HCT116 (cell line): ENCODE measurements at regions not wholly inside any gene's neighbourhood (a gene's known extent, or its start where the extent isn't known, plus 50 kb on each side); places are given as distances from the start of the nearest gene placed in this dataset.

ENCODE experiments used
- ATAC-seq: fragments of 200-7000 bp; cut with Tn5 transposase; 2 replicates; pipeline ENCODE4 v1.9.1; 2020; ENCODE audit warnings: mild to moderate bottlenecking, moderate library complexity
- BruUV-seq: library from RNA; stranded (reverse); fragments of 400-500 nt; replicated peaks from 2 replicates; lab custom pipeline; 2021; lab: Mats Ljungman, UMichigan
- CTCF ChIA-PET: fragments of 300-600 bp; sonication (Branson Sonifier 250); formaldehyde crosslinking; loops from one replicate; lab custom pipeline; 2021; ENCODE audit warnings: antibody characterized with exemption; lab: Charles Lee
- POLR2A ChIA-PET: fragments of 300-600, 350-600 bp; sonication (Branson Sonifier 250); formaldehyde crosslinking; loops from one replicate; lab custom pipeline; 2021; ENCODE audit warnings: antibody characterized with exemption; lab: Charles Lee
- RAD21 ChIA-PET, 2 experiments: fragments of 300-600 bp; sonication (Branson Sonifier 250); formaldehyde crosslinking; loops; one replicate each; lab custom pipeline; 2023; ENCODE audit warnings: low total read pairs in 2 of 2; ENCODE audit not compliant: uncharacterized antibody in 2 of 2, unreplicated experiment in 2 of 2, low non-redundant PET in 1 of 2; lab: Charles Lee
- DNase-seq: peaks from one replicate; pipeline ENCODE4 v3.0.0-alpha.2; 2010; ENCODE audit warnings: low read depth, low spot score
- H2AFZ ChIP-seq: fragments of 200-600 bp; shearing (Covaris generic), sonication (generic); 2 replicates; pipeline ENCODE4 v1.6.1; 2017; ENCODE audit warnings: low read depth, mixed run types, mixed read lengths, antibody characterized with exemption, low read length; ENCODE audit not compliant: poor library complexity, severe bottlenecking
- H3K27ac ChIP-seq: 2 replicates; pipeline ENCODE4 v1.5.1; 2012; ENCODE audit warnings: low read depth, low read length
- H3K27me3 ChIP-seq: fragments of 200-600 bp; sonication (generic); 2 replicates; pipeline ENCODE4 v1.6.1; 2016; ENCODE audit warnings: mixed run types, low read length, mixed read lengths; ENCODE audit not compliant: insufficient read depth
- H3K36me3 ChIP-seq, 2 experiments: fragments of 200-500 bp in 1 of 2; fragments of 200-600 bp in 1 of 2; sonication (Bioruptor generic) in 1 of 2; sonication (generic) in 1 of 2; 2 replicates each; pipeline versions ENCODE4 v1.5.1 to v1.6.1; 2014 to 2016; ENCODE audit warnings: low read length in 2 of 2, inconsistent platforms in 1 of 2, mixed read lengths in 1 of 2, mixed run types in 1 of 2; ENCODE audit not compliant: insufficient read depth in 2 of 2, control insufficient read depth in 1 of 2
- H3K4me1 ChIP-seq, 2 experiments: fragments of 200-600 bp in 1 of 2; sonication (generic) in 1 of 2; 2 replicates each; pipeline versions ENCODE4 v1.5.1 to v1.6.1; 2012 to 2017; ENCODE audit warnings: low read length in 2 of 2, inconsistent platforms in 1 of 2, mild to moderate bottlenecking in 1 of 2, mixed read lengths in 1 of 2, mixed run types in 1 of 2, moderate library complexity in 1 of 2; ENCODE audit not compliant: insufficient read depth in 2 of 2, control insufficient read depth in 1 of 2
- H3K4me2 ChIP-seq: fragments of 200-600 bp; sonication (generic); 2 replicates; pipeline ENCODE4 v1.6.1; 2017; ENCODE audit warnings: mixed run types, low read length, mixed read lengths
- H3K4me3 ChIP-seq, 2 experiments: fragments of 200-600 bp in 1 of 2; sonication (generic) in 1 of 2; replicated peaks in 1 of 2; 2 replicates each; pipeline ENCODE4 v1.5.1; 2011 to 2016; ENCODE audit warnings: low read length in 2 of 2, control low read depth in 1 of 2, low read depth in 1 of 2, mild to moderate bottlenecking in 1 of 2, mixed read lengths in 1 of 2, mixed run types in 1 of 2
- H3K79me2 ChIP-seq: fragments of 200-600 bp; sonication (generic); 2 replicates; pipeline ENCODE4 v1.6.1; 2017; ENCODE audit warnings: mild to moderate bottlenecking, mixed run types, low read length, moderate library complexity, mixed read lengths; ENCODE audit not compliant: insufficient read depth
- H3K9ac ChIP-seq: fragments of 200-600 bp; sonication (generic); 2 replicates; pipeline ENCODE4 v1.6.1; 2016; ENCODE audit warnings: low read length, mixed read lengths
- H3K9me2 ChIP-seq: fragments of 200-600 bp; sonication (generic), shearing (Covaris generic); 2 replicates; pipeline ENCODE4 v1.6.1; 2017; ENCODE audit warnings: mixed run types, mild to moderate bottlenecking, moderate library complexity; ENCODE audit not compliant: insufficient read depth
- H3K9me3 ChIP-seq, 2 experiments: fragments of 200-500 bp in 1 of 2; fragments of 200-600 bp in 1 of 2; sonication (Bioruptor generic) in 1 of 2; sonication (generic) in 1 of 2; 2 replicates each; pipeline ENCODE4 v1.6.1; 2014 to 2017; ENCODE audit warnings: low read length in 2 of 2, mixed read lengths in 2 of 2, inconsistent platforms in 1 of 2, low read depth in 1 of 2, mild to moderate bottlenecking in 1 of 2, mixed run types in 1 of 2, moderate library complexity in 1 of 2; ENCODE audit not compliant: control insufficient read depth in 1 of 2, insufficient read depth in 1 of 2
- H4K20me1 ChIP-seq: fragments of 200-600 bp; sonication (generic), shearing (Covaris generic); 2 replicates; pipeline ENCODE4 v1.6.1; 2017; ENCODE audit warnings: mixed run types, mild to moderate bottlenecking, moderate library complexity; ENCODE audit not compliant: insufficient read depth
- CBX3 ChIP-seq: IDR thresholded peaks from 2 replicates; pipeline ENCODE4 v1.6.1; 2012; ENCODE audit warnings: low read depth
- EZH2 ChIP-seq: fragments of 200-600 bp; sonication (generic); IDR thresholded peaks from 2 replicates; pipeline ENCODE4 v1.6.1; 2017; ENCODE audit warnings: antibody characterized with exemption, mixed run types
- POLR2A ChIP-seq: IDR thresholded peaks from 2 replicates; pipeline ENCODE4 v1.7.0; 2011; ENCODE audit warnings: borderline replicate concordance; ENCODE audit not compliant: insufficient read depth, insufficient read length; ENCODE audit errors: extremely low read depth
- POLR2AphosphoS5 ChIP-seq: IDR thresholded peaks from 2 replicates; pipeline ENCODE4 v1.6.1; 2011; ENCODE audit warnings: mild to moderate bottlenecking, low read depth, low read length, moderate library complexity
- RAD21 ChIP-seq: IDR thresholded peaks from 2 replicates; pipeline ENCODE4 v1.6.1; 2012; ENCODE audit warnings: low read depth, mild to moderate bottlenecking
- YY1 ChIP-seq: IDR thresholded peaks from 2 replicates; pipeline ENCODE4 v1.6.1; 2011; ENCODE audit warnings: low read length, low read depth, moderate library complexity, mild to moderate bottlenecking; ENCODE audit not compliant: insufficient replicate concordance; ENCODE audit errors: extremely low read depth
- intact Hi-C: fragments of 100-400 bp; cut with micrococcal nuclease; formaldehyde crosslinking; loops from 2 replicates; pipeline ENCODE4 v1.10.0; 2022
- TF ChIP-seq, protein P1 (sequence below), 3 experiments: fragments of 200-600 bp in 1 of 3; sonication (generic) in 1 of 3; IDR thresholded peaks in 2 of 3; conservative IDR thresholded peaks in 1 of 3; 2 replicates each; pipeline ENCODE4 v1.5.1; 2012 to 2017; ENCODE audit warnings: low read depth in 2 of 3, low read length in 2 of 3, antibody characterized with exemption in 1 of 3, borderline replicate concordance in 1 of 3, control low read depth in 1 of 3, mild to moderate bottlenecking in 1 of 3, mixed read lengths in 1 of 3, mixed run types in 1 of 3, moderate library complexity in 1 of 3; ENCODE audit not compliant: insufficient read depth in 1 of 3
- TF ChIP-seq, protein P2 (sequence below): IDR thresholded peaks from 2 replicates; pipeline ENCODE4 v1.6.1; 2012
- TF ChIP-seq, protein P3 (sequence below): IDR thresholded peaks from 2 replicates; pipeline ENCODE4 v1.6.1; 2011; ENCODE audit warnings: mild to moderate bottlenecking, low read length, moderate library complexity; ENCODE audit not compliant: insufficient replicate concordance; ENCODE audit errors: extremely low read depth

DNA sequence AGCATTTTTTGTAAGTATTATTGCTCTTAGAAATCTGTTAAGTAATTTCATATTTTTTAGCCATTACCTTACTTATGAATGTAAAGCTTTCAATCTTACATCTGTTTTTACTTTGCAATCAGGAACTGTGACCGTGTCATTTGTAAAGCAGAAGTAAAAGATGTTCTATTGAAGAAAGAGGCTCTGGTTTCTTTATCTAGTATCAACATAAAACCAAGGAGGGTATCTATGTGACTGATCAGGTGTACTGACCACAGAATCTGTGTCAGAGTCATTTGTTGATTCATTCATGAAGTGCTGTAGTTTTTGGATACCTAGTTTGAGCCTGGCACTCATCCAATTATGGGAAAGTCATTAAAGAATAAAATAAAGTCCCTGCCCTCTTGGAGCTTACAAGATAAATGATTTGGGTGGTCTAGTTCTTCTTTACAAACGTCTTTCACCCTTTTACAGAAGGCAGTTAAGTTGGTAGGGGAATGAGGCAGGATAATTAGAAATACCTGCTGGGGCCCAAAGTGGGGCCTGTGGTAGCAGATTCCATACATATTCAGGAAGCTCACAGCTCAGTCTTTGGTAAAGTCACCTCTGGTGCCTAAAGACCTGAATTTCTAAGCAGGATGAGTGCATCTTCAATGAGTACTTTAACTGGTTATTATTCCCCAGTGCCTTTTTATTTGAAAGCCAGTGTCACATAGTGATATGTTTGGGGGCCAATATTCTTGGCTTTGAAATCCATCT, 260.6 kb upstream of the NT5C1B start:
- Histone ChIP-seq H2AFZ (no peak overlapping the region), H3K36me3 (no peaks in the 10 kb centered on the region), H3K9me3 (no peaks in the 10 kb centered on the region), H3K4me3 (no peak overlapping the region), H4K20me1 (no peaks in the 10 kb centered on the region; the same call in 1 of the 2 replicates), H3K79me2 (no peaks in the 10 kb centered on the region), H3K4me2 (no peak overlapping the region), H3K4me1 (no peaks in the 10 kb centered on the region), H3K9ac (no peak overlapping the region), H3K9me2 (no peaks in the 10 kb centered on the region), H3K27me3 (peaks cover 9% of the 10 kb centered on the region), H3K27ac (no peak overlapping the region)
- ChIA-PET POLR2A (no interaction called here), CTCF (no interaction called here), RAD21 (no interaction called here)
- no peak for DNase-seq
- BruUV-seq: no TSS peak
- TF ChIP-seq RAD21: no peak
- TF ChIP-seq CBX3: no peak
- TF ChIP-seq, protein P1, sequence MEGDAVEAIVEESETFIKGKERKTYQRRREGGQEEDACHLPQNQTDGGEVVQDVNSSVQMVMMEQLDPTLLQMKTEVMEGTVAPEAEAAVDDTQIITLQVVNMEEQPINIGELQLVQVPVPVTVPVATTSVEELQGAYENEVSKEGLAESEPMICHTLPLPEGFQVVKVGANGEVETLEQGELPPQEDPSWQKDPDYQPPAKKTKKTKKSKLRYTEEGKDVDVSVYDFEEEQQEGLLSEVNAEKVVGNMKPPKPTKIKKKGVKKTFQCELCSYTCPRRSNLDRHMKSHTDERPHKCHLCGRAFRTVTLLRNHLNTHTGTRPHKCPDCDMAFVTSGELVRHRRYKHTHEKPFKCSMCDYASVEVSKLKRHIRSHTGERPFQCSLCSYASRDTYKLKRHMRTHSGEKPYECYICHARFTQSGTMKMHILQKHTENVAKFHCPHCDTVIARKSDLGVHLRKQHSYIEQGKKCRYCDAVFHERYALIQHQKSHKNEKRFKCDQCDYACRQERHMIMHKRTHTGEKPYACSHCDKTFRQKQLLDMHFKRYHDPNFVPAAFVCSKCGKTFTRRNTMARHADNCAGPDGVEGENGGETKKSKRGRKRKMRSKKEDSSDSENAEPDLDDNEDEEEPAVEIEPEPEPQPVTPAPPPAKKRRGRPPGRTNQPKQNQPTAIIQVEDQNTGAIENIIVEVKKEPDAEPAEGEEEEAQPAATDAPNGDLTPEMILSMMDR (IDR thresholded peaks at IDR 0.05 in 2 of 3, conservative IDR thresholded peaks at IDR 0.05 in 1 of 3; ENCODE audit: borderline replicate concordance in 1 of 3, insufficient read depth in 1 of 3, low read depth in 2 of 3, low read length in 2 of 3): no peak
- TF ChIP-seq POLR2A: no peak
- no peak for TF ChIP-seq YY1
- TF ChIP-seq EZH2: no peak
- TF ChIP-seq, protein P2, sequence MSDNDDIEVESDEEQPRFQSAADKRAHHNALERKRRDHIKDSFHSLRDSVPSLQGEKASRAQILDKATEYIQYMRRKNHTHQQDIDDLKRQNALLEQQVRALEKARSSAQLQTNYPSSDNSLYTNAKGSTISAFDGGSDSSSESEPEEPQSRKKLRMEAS: no peak
- no peak for TF ChIP-seq POLR2AphosphoS5
- TF ChIP-seq, protein P3, sequence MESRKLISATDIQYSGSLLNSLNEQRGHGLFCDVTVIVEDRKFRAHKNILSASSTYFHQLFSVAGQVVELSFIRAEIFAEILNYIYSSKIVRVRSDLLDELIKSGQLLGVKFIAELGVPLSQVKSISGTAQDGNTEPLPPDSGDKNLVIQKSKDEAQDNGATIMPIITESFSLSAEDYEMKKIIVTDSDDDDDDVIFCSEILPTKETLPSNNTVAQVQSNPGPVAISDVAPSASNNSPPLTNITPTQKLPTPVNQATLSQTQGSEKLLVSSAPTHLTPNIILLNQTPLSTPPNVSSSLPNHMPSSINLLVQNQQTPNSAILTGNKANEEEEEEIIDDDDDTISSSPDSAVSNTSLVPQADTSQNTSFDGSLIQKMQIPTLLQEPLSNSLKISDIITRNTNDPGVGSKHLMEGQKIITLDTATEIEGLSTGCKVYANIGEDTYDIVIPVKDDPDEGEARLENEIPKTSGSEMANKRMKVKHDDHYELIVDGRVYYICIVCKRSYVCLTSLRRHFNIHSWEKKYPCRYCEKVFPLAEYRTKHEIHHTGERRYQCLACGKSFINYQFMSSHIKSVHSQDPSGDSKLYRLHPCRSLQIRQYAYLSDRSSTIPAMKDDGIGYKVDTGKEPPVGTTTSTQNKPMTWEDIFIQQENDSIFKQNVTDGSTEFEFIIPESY: no peak
- intact Hi-C loops: no loop called here
- no peak for ATAC-seq
